Astrocyte of the spinal cord (primary cell): ENCODE measurements at regions not wholly inside any gene's neighbourhood (a gene's known extent, or its start where the extent isn't known, plus 50 kb on each side); places are given as distances from the start of the nearest gene placed in this dataset.

Source experiments
- DNase-seq: peaks from one replicate; pipeline ENCODE4 v3.0.0; 2011; ENCODE audit warnings: low read depth, low spot score
- H3K4me3 ChIP-seq: 2 replicates; pipeline ENCODE4 v1.5.1; 2011; ENCODE audit warnings: low read depth, mild to moderate bottlenecking, low read length, moderate library complexity
- CTCF ChIP-seq: IDR thresholded peaks from 2 replicates; pipeline ENCODE4 v1.5.1; 2012; ENCODE audit warnings: low read depth, mild to moderate bottlenecking, low read length, inconsistent platforms
- in situ Hi-C: cut with HindIII; loops from 2 replicates; pipeline ENCODE4 v1.10.0; 2017; ENCODE audit warnings: low sequenced_read_pairs

GRCh38 chr13:22736084-22736767 lies 444.6 kb upstream of the SGCG start:
- in situ Hi-C loops: no loop called here
- no peak overlapping the region for H3K4me3 ChIP-seq
- no peak for TF ChIP-seq CTCF
- no peak for DNase-seq

- DNase-seq: no peak
Measured at GRCh38 chr13:22736768-22737092, 444.0 kb upstream of the SGCG start.

GRCh38 chr13:22738357-22738756 lies 442.4 kb upstream of the SGCG start:
- no peak for DNase-seq
- in situ Hi-C loops: no loop called here
- no peak overlapping the region for H3K4me3 ChIP-seq
- no peak for TF ChIP-seq CTCF

More at GRCh38 chr13:22736768-22737092, 444.0 kb upstream of the SGCG start:
- no peak overlapping the region for H3K4me3 ChIP-seq
- no peak for TF ChIP-seq CTCF
- in situ Hi-C loops: no loop called here

- DNase-seq: no peak
- H3K4me3 ChIP-seq: no peak overlapping the region
- no peak for TF ChIP-seq CTCF
- in situ Hi-C loops: no loop called here
Measured at GRCh38 chr13:22740264-22740663, 440.5 kb upstream of the SGCG start.

GRCh38 chr13:22744688-22745452 lies 435.9 kb upstream of the SGCG start:
- no peak overlapping the region for H3K4me3 ChIP-seq
- DNase-seq: no peak
- no peak for TF ChIP-seq CTCF
- in situ Hi-C loops: no loop called here

- no peak for DNase-seq
- no peak for TF ChIP-seq CTCF
- H3K4me3 ChIP-seq: no peak overlapping the region
- in situ Hi-C loops: no loop called here
Measured at GRCh38 chr13:22748866-22749577, 431.8 kb upstream of the SGCG start.
